PC-9 (cell line): ENCODE measurements at regions not wholly inside any gene's neighbourhood (a gene's known extent, or its start where the extent isn't known, plus 50 kb on each side); places are given as distances from the start of the nearest gene placed in this dataset.

ENCODE experiments used
- EZH2 ChIP-seq: fragments of 200-600 bp; sonication (generic); IDR thresholded peaks from 2 replicates; pipeline ENCODE4 v1.8.0; 2017; ENCODE audit warnings: antibody characterized with exemption, low read depth
- TF ChIP-seq, protein P1 (sequence below): fragments of 200-600 bp; sonication (generic); conservative IDR thresholded peaks from 2 replicates; pipeline ENCODE4 v1.6.1; 2017; ENCODE audit warnings: mixed run types, antibody characterized with exemption, mild to moderate bottlenecking, moderate library complexity

GRCh38 chrX:51047950-51048349 lies 137.4 kb downstream of the BMP15 start:
- TF ChIP-seq, protein P1, sequence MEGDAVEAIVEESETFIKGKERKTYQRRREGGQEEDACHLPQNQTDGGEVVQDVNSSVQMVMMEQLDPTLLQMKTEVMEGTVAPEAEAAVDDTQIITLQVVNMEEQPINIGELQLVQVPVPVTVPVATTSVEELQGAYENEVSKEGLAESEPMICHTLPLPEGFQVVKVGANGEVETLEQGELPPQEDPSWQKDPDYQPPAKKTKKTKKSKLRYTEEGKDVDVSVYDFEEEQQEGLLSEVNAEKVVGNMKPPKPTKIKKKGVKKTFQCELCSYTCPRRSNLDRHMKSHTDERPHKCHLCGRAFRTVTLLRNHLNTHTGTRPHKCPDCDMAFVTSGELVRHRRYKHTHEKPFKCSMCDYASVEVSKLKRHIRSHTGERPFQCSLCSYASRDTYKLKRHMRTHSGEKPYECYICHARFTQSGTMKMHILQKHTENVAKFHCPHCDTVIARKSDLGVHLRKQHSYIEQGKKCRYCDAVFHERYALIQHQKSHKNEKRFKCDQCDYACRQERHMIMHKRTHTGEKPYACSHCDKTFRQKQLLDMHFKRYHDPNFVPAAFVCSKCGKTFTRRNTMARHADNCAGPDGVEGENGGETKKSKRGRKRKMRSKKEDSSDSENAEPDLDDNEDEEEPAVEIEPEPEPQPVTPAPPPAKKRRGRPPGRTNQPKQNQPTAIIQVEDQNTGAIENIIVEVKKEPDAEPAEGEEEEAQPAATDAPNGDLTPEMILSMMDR: no peak
- no peak for TF ChIP-seq EZH2
